ENCODE measurements at regions not wholly inside any gene's neighbourhood (a gene's known extent, or its start where the extent isn't known, plus 50 kb on each side); places are given as distances from the start of the nearest gene placed in this dataset.
"Not testable (repeated sequence)": the region's sequence is repeated elsewhere in the genome, so short reads cannot be mapped to it uniquely, and the experiment has no call there.

- not testable (repeated sequence) for DNase-seq
These were observed 52.3 kb upstream of the MARK1 start for GRCh38 chr1:220475608-220476007.

GRCh38 chr1:220475141-220475540, 52.8 kb upstream of the MARK1 start:
- DNase-seq: not testable (repeated sequence)

- DNase-seq: no peak
These were observed 54.5 kb upstream of the MARK1 start for GRCh38 chr1:220473440-220473839.

- DNase-seq: no peak
These were observed 65.2 kb upstream of the MARK1 start for GRCh38 chr1:220462752-220463151.

- DNase-seq: no peak
These were observed 69.0 kb upstream of the MARK1 start for GRCh38 chr1:220458936-220459335.

- DNase-seq: no peak
These were observed 69.9 kb upstream of the MARK1 start for GRCh38 chr1:220457957-220458609.

- no peak for DNase-seq
These were observed 72.4 kb upstream of the MARK1 start for GRCh38 chr1:220455559-220455958.

GRCh38 chr1:220454155-220454777, 73.7 kb upstream of the MARK1 start:
- no peak for DNase-seq

- DNase-seq: no peak
These were observed 74.6 kb upstream of the MARK1 start for GRCh38 chr1:220453371-220453770.

- no peak for DNase-seq
These were observed 76.4 kb upstream of the MARK1 start for GRCh38 chr1:220451532-220451931.

- DNase-seq: no peak
These were observed 77.0 kb upstream of the MARK1 start for GRCh38 chr1:220450927-220451326.

- no peak for DNase-seq
These were observed 79.7 kb upstream of the MARK1 start for GRCh38 chr1:220448217-220448616.

GRCh38 chr1:220444586-220444985, 83.3 kb upstream of the MARK1 start:
- not testable (repeated sequence) for DNase-seq

GRCh38 chr1:220441211-220441610, 86.7 kb upstream of the MARK1 start:
- no peak for DNase-seq

- DNase-seq: no peak
These were observed 89.2 kb upstream of the MARK1 start for GRCh38 chr1:220438741-220439140.

- DNase-seq: no peak
These were observed 95.5 kb upstream of the MARK1 start for GRCh38 chr1:220432408-220432807.

- no peak for DNase-seq
These were observed 96.2 kb upstream of the MARK1 start for GRCh38 chr1:220431554-220432239.

- no peak for DNase-seq
These were observed 97.3 kb upstream of the MARK1 start for GRCh38 chr1:220430586-220430985.

GRCh38 chr1:220430059-220430458, 97.9 kb upstream of the MARK1 start:
- no peak for DNase-seq

GRCh38 chr1:220426989-220427388, 100.9 kb upstream of the MARK1 start:
- DNase-seq: no peak

GRCh38 chr1:220425852-220426251, 102.1 kb upstream of the MARK1 start:
- no peak for DNase-seq

GRCh38 chr1:220421508-220421907, 106.4 kb upstream of the MARK1 start:
- DNase-seq: no peak

- no peak for DNase-seq
These were observed 107.2 kb upstream of the MARK1 start for GRCh38 chr1:220420726-220421125.

GRCh38 chr1:220412382-220412781, 115.6 kb upstream of the MARK1 start:
- DNase-seq: not testable (repeated sequence)

All from NCI-H524 treated with DMSO at 0.1 percent for 48 hours (cell line).